Heart right ventricle (tissue), 16 donors: ENCODE measurements at regions not wholly inside any gene's neighbourhood (a gene's known extent, or its start where the extent isn't known, plus 50 kb on each side); places are given as distances from the start of the nearest gene placed in this dataset.

Experiments used
- ATAC-seq, 8 donors: fragments of 200-7000 bp; cut with Tn5 transposase; one replicate each; pipeline ENCODE4 v1.9.1; 2020; ENCODE audit warnings: mild to moderate bottlenecking in 8 of 8, moderate library complexity in 8 of 8, moderate number of reproducible peaks in 1 of 8
- DNase-seq, 2 donors: peaks; one replicate each; pipeline ENCODE4 v3.0.0-alpha.2; 2020
- H3K27ac ChIP-seq, 10 donors: fragments of 200-600 bp; sonication (generic) in 2 of 10; one replicate each; pipeline versions ENCODE4 v1.5.0 to v1.8.0; 2020 to 2022; ENCODE audit warnings: mild to moderate bottlenecking in 3 of 10
- H3K27me3 ChIP-seq, 7 donors: fragments of 200-600 bp; one replicate each; pipeline ENCODE4 v1.8.0; 2021 to 2022; ENCODE audit warnings: mild to moderate bottlenecking in 2 of 7
- H3K36me3 ChIP-seq, 9 donors: fragments of 200-600 bp; sonication (generic) in 1 of 9; one replicate each; pipeline versions ENCODE4 v1.5.0 to v1.8.0; 2020 to 2022; ENCODE audit warnings: mild to moderate bottlenecking in 2 of 9
- H3K4me1 ChIP-seq, 9 donors: fragments of 200-600 bp; sonication (generic) in 1 of 9; one replicate each; pipeline versions ENCODE4 v1.5.0 to v1.8.0; 2020 to 2022; ENCODE audit warnings: mild to moderate bottlenecking in 4 of 9
- H3K4me3 ChIP-seq, 10 donors: fragments of 200-600 bp; sonication (generic) in 2 of 10; one replicate each; pipeline versions ENCODE4 v1.5.0 to v1.8.0; 2020 to 2022; ENCODE audit warnings: mild to moderate bottlenecking in 7 of 10, moderate library complexity in 2 of 10
- H3K9me3 ChIP-seq, 11 donors: fragments of 200-600 bp in 10 of 11; sonication (generic) in 2 of 11; one replicate each; pipeline versions ENCODE4 v1.5.0 to v1.8.0; 2013 to 2022; ENCODE audit warnings: mild to moderate bottlenecking in 2 of 11, control low read depth in 1 of 11, moderate library complexity in 1 of 11
- CTCF ChIP-seq, 9 donors: fragments of 200-600 bp; sonication (generic) in 2 of 9; IDR thresholded peaks; one replicate each; pipeline versions ENCODE4 v1.5.0 to v1.8.0; 2021 to 2022; ENCODE audit warnings: antibody characterized with exemption in 9 of 9, mild to moderate bottlenecking in 5 of 9, moderate library complexity in 1 of 9
- WGBS, 2 donors: extraction: QIAGEN DNeasy Blood & Tissue Kit; methylation state at CpG; one replicate each; pipeline ENCODE4 v1.1.7; 2013; ENCODE audit warnings: inconsistent platforms in 1 of 2; 5-methylcytosine and 5-hydroxymethylcytosine counted together
- intact Hi-C, 10 donors: fragments of 100-400 bp; cut with DNase I; formaldehyde crosslinking; loops; one replicate each; pipeline versions ENCODE4 v1.11.1 to v1.14.2; 2022
- donor health status: Arrhythmogenic right ventricular cardiomyopathy.
- donor health status: ischemic (EF 13 %, LVEDD 7.1; RV severe dilation, severe dysfunction).
- donor health status: healthy with polysubstance abuse.
- donor health status: DM: no; HTN: yes; CAD: no.
- donor health status: DM: no; HTN: no; CAD: no.
- donor health status: ischemic (EF 25% LVEDD 6.9; RV normal size, moderate dysfunction).
- donor health status: ischemic (EF 25% LVEDD 5.7; RV mildly dilated, moderate dysfunction).
- donor health status: healthy.
- donor health status: DM: yes; HTN: yes; CAD: no.
- donor health status: Ischemic cardiomyopathy.
- donor health status: ischemic (EF 35%, LVEDD 5.7; RV mildly dilated, moderate dysfunction).
- donor health status: nonischemic (EF 11% LVEDD 7.7; RV severe dilation, severe dysfunction).
- donor health status: DM: yes; HTN: yes; CAD: no.
- donor health status: PGD.
- donor health status: ischemic (EF 29% LVEDD 5.4; RV normal size, mild dysfunction).
- donor health status: nonischemic (EF 23%, LVEDD 6.1; RV moderate dilation, normal function).

- ATAC-seq (no peak), DNase-seq (no peak)
- TF ChIP-seq CTCF (IDR thresholded peaks at IDR 0.05) = no peak
- Histone ChIP-seq H3K9me3 (no peaks in the 10 kb centered on the region), H3K4me1 (no peaks in the 10 kb centered on the region), H3K27me3 (no peaks in the 10 kb centered on the region), H3K27ac (no peak overlapping the region), H3K36me3 (no peaks in the 10 kb centered on the region), H3K4me3 (no peak overlapping the region)
- intact Hi-C loops = no loop called here
- 88 to 89% methylated on average over 1 of the region's 1 CpG for WGBS, 2 donors
Measured at GRCh38 chr6:103079867-103080266, 1686.4 kb downstream of the GRIK2 start.

GRCh38 chr6:103062136-103062535 lies 1668.6 kb downstream of the GRIK2 start:
- H3K36me3 ChIP-seq = no peaks in the 10 kb centered on the region
- no peak for DNase-seq
- intact Hi-C loops = no loop called here

DNA sequence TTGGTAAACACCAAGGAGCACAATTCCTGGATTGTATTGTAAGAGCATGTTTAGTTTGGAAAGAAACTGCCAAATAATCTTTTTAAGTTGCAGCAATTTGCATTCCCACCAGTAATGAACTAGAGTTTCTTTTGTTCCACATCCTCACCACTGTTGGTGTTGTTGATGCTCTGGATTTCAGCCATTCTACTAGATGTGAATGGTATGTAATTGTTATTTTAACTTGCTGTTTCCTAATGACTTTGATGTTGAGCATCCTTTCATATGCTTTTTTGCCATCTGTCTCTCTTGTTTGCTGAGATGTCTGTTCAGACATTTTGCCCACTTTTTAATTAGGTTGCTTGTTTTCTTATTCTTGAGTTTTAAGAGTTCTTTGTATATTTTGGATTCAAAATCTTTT lies 1654.1 kb downstream of the GRIK2 start:
- intact Hi-C loops = no loop called here
- Histone ChIP-seq H3K36me3 (no peaks in the 10 kb centered on the region), H3K4me3 (no peak overlapping the region), H3K27ac (no peak overlapping the region), H3K4me1 (no peaks in the 10 kb centered on the region), H3K27me3 (no peaks in the 10 kb centered on the region), H3K9me3 (peaks cover 0 to 18% (median 0%) of the 10 kb centered on the region in 11 donors)
- TF ChIP-seq CTCF (IDR thresholded peaks at IDR 0.05) = no peak
- DNase-seq = no peak
- ATAC-seq = no peak

More at GRCh38 chr6:103062136-103062535, 1668.6 kb downstream of the GRIK2 start:
- Histone ChIP-seq H3K27ac (no peak overlapping the region), H3K27me3 (no peaks in the 10 kb centered on the region), H3K9me3 (peaks cover 0 to 33% (median 15%) of the 10 kb centered on the region in 11 donors), H3K4me1 (no peaks in the 10 kb centered on the region), H3K4me3 (no peak overlapping the region)
- no peak for TF ChIP-seq CTCF (IDR thresholded peaks at IDR 0.05)
- 89 to 95% methylated on average over 1 of the region's 1 CpG for WGBS, 2 donors
- no peak for ATAC-seq

- DNase-seq (no peak), ATAC-seq (no peak)
- Histone ChIP-seq H3K4me3 (no peak overlapping the region), H3K27me3 (no peaks in the 10 kb centered on the region), H3K36me3 (no peaks in the 10 kb centered on the region), H3K9me3 (peaks cover 0 to 11% (median 0%) of the 10 kb centered on the region in 11 donors), H3K4me1 (no peaks in the 10 kb centered on the region), H3K27ac (no peak overlapping the region)
- no peak for TF ChIP-seq CTCF (IDR thresholded peaks at IDR 0.05)
- 38 to 42% methylated on average over 5 of the region's 5 CpGs for WGBS, 2 donors
- intact Hi-C loops = no loop called here
Measured at GRCh38 chr6:103042336-103042735, 1648.8 kb downstream of the GRIK2 start.

- no peak for ATAC-seq
Measured at GRCh38 chr6:103036846-103037245, 1643.3 kb downstream of the GRIK2 start.

More at GRCh38 chr6:103036846-103037245, 1643.3 kb downstream of the GRIK2 start:
- TF ChIP-seq CTCF (IDR thresholded peaks at IDR 0.05) = no peak
- H3K27ac ChIP-seq = no peak overlapping the region
- WGBS, 2 donors = 70 to 74% methylated on average over 2 of the region's 2 CpGs
- no peaks in the 10 kb centered on the region for H3K4me1 ChIP-seq
- H3K4me3 ChIP-seq = no peak overlapping the region
- H3K27me3 ChIP-seq = no peaks in the 10 kb centered on the region
- intact Hi-C loops = no loop called here
- DNase-seq = no peak
- H3K9me3 ChIP-seq = peaks cover 0 to 5% (median 0%) of the 10 kb centered on the region in 11 donors
- H3K36me3 ChIP-seq = no peaks in the 10 kb centered on the region
